ENCODE measurements at regions not wholly inside any gene's neighbourhood (a gene's known extent, or its start where the extent isn't known, plus 50 kb on each side); places are given as distances from the start of the nearest gene placed in this dataset.

DNA sequence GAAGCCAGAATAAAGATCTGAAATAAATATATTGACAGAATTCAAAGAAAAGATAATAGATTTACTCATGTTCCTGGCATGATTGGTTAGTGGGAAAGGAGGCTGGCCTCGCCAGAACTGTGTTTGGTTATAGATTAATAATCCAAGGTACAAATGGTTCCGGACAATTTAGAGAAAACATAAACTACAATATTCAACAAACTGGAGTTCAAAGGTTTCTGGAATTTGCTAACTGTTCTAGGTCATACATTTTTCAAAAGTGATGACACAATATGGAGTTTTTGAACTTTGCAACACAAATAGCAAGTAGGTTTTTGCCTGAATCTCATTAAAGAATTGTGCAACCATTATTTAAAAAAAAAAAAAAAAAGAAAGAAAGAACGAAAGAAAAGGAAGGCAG, 251.7 kb upstream of the SALL1 start:
- TF ChIP-seq, protein P1, sequence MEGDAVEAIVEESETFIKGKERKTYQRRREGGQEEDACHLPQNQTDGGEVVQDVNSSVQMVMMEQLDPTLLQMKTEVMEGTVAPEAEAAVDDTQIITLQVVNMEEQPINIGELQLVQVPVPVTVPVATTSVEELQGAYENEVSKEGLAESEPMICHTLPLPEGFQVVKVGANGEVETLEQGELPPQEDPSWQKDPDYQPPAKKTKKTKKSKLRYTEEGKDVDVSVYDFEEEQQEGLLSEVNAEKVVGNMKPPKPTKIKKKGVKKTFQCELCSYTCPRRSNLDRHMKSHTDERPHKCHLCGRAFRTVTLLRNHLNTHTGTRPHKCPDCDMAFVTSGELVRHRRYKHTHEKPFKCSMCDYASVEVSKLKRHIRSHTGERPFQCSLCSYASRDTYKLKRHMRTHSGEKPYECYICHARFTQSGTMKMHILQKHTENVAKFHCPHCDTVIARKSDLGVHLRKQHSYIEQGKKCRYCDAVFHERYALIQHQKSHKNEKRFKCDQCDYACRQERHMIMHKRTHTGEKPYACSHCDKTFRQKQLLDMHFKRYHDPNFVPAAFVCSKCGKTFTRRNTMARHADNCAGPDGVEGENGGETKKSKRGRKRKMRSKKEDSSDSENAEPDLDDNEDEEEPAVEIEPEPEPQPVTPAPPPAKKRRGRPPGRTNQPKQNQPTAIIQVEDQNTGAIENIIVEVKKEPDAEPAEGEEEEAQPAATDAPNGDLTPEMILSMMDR (IDR thresholded peaks at IDR 0.05): no peak
- TF ChIP-seq POLR2AphosphoS5 (IDR thresholded peaks at IDR 0.05) (no peak), POLR2A (IDR thresholded peaks at IDR 0.05) (no peak), EP300 (IDR thresholded peaks at IDR 0.05; ENCODE audit: low read depth) (no peak)

All from transverse colon (tissue), 4 donors.